NB4 (cell line): ENCODE measurements at regions not wholly inside any gene's neighbourhood (a gene's known extent, or its start where the extent isn't known, plus 50 kb on each side); places are given as distances from the start of the nearest gene placed in this dataset.

Experiments
- MYC ChIP-seq: IDR thresholded peaks from 2 replicates; pipeline ENCODE4 v1.6.1; 2011; ENCODE audit warnings: low read depth, low read length
- POLR2A ChIP-seq: IDR thresholded peaks from 2 replicates; pipeline ENCODE4 v1.6.1; 2011; ENCODE audit warnings: mild to moderate bottlenecking; ENCODE audit not compliant: insufficient read length; ENCODE audit errors: extremely low read depth
- TF ChIP-seq, protein P1 (sequence below): IDR thresholded peaks from one replicate; pipeline ENCODE4 v1.5.1; 2012; ENCODE audit warnings: low read depth, low read length
- TF ChIP-seq, protein P2 (sequence below): IDR thresholded peaks from 2 replicates; pipeline ENCODE4 v1.6.1; 2011; ENCODE audit warnings: low read depth, low read length

DNA sequence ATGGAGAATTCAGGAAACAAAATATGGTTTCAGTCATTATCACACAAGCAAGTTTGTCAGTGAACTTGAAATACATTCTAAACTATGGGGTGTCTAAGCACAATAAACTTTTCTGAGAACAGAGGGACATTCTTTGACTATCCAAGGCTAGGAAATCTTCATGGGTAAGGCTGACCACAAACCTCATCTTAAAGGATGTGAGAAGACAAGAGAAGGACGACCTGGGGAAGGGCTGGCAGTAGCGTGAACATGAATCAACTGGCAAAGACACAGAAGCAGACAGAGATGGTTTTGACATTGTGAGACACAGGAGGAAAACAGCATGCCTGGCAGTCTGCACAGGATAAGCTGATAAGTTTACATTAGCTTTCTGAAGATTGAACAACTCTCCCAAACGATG lies 752.4 kb upstream of the SLC8A1 start:
- TF ChIP-seq POLR2A: no peak
- TF ChIP-seq, protein P1, sequence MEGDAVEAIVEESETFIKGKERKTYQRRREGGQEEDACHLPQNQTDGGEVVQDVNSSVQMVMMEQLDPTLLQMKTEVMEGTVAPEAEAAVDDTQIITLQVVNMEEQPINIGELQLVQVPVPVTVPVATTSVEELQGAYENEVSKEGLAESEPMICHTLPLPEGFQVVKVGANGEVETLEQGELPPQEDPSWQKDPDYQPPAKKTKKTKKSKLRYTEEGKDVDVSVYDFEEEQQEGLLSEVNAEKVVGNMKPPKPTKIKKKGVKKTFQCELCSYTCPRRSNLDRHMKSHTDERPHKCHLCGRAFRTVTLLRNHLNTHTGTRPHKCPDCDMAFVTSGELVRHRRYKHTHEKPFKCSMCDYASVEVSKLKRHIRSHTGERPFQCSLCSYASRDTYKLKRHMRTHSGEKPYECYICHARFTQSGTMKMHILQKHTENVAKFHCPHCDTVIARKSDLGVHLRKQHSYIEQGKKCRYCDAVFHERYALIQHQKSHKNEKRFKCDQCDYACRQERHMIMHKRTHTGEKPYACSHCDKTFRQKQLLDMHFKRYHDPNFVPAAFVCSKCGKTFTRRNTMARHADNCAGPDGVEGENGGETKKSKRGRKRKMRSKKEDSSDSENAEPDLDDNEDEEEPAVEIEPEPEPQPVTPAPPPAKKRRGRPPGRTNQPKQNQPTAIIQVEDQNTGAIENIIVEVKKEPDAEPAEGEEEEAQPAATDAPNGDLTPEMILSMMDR: no peak
- no peak for TF ChIP-seq MYC
- TF ChIP-seq, protein P2, sequence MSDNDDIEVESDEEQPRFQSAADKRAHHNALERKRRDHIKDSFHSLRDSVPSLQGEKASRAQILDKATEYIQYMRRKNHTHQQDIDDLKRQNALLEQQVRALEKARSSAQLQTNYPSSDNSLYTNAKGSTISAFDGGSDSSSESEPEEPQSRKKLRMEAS: no peak
